GM19397 (cell line): ENCODE measurements at regions not wholly inside any gene's neighbourhood (a gene's known extent, or its start where the extent isn't known, plus 50 kb on each side); places are given as distances from the start of the nearest gene placed in this dataset.
"Not testable (repeated sequence)": the region's sequence is repeated elsewhere in the genome, so short reads cannot be mapped to it uniquely, and the experiment has no call there.

ENCODE experiments used
- ATAC-seq: cut with Tn5 transposase; IDR thresholded peaks from one replicate; pipeline ENCODE4 v1.9.1; 2021; ENCODE audit warnings: mild to moderate bottlenecking, moderate library complexity; ENCODE audit not compliant: unreplicated experiment

GRCh38 chr13:73331556-73331955 lies 272.8 kb downstream of the KLF5 start:
- no peak for ATAC-seq

- ATAC-seq: no peak
These were observed 270.6 kb downstream of the KLF5 start for GRCh38 chr13:73329355-73329754.

- ATAC-seq: no peak
These were observed 268.8 kb downstream of the KLF5 start for GRCh38 chr13:73327579-73327978.

GRCh38 chr13:73325723-73326558 lies 267.1 kb downstream of the KLF5 start:
- peak; percentile 65 for ATAC-seq

- ATAC-seq: no peak
These were observed 266.3 kb downstream of the KLF5 start for GRCh38 chr13:73324842-73325722.

- no peak for ATAC-seq
These were observed 264.8 kb downstream of the KLF5 start for GRCh38 chr13:73323615-73324014.

GRCh38 chr13:73321043-73321442 lies 262.2 kb downstream of the KLF5 start:
- no peak for ATAC-seq

- ATAC-seq: no peak
These were observed 258.3 kb downstream of the KLF5 start for GRCh38 chr13:73317140-73317539.

GRCh38 chr13:73310366-73310765 lies 251.6 kb downstream of the KLF5 start:
- ATAC-seq: no peak

- ATAC-seq: no peak
These were observed 248.7 kb downstream of the KLF5 start for GRCh38 chr13:73307481-73307880.

- no peak for ATAC-seq
These were observed 247.9 kb downstream of the KLF5 start for GRCh38 chr13:73306688-73307087.

GRCh38 chr13:73304442-73304841 lies 245.6 kb downstream of the KLF5 start:
- no peak for ATAC-seq

- no peak for ATAC-seq
These were observed 245.0 kb downstream of the KLF5 start for GRCh38 chr13:73303851-73304250.

- not testable (repeated sequence) for ATAC-seq
These were observed 242.8 kb downstream of the KLF5 start for GRCh38 chr13:73301622-73302021.

- ATAC-seq: no peak
These were observed 242.1 kb downstream of the KLF5 start for GRCh38 chr13:73300718-73301425.

- no peak for ATAC-seq
These were observed 241.0 kb downstream of the KLF5 start for GRCh38 chr13:73299787-73300186.

- no peak for ATAC-seq
These were observed 235.2 kb downstream of the KLF5 start for GRCh38 chr13:73293913-73294523.

- ATAC-seq: no peak
These were observed 233.3 kb downstream of the KLF5 start for GRCh38 chr13:73292127-73292526.

GRCh38 chr13:73290844-73291243 lies 232.0 kb downstream of the KLF5 start:
- no peak for ATAC-seq

- ATAC-seq: no peak
These were observed 229.8 kb downstream of the KLF5 start for GRCh38 chr13:73288596-73288995.

GRCh38 chr13:73287831-73288230 lies 229.0 kb downstream of the KLF5 start:
- ATAC-seq: no peak
